Testis (tissue), 2 donors: ENCODE measurements at regions not wholly inside any gene's neighbourhood (a gene's known extent, or its start where the extent isn't known, plus 50 kb on each side); places are given as distances from the start of the nearest gene placed in this dataset.

ENCODE experiments used
- CTCF ChIP-seq, 3 experiments: fragments of 450-650 bp in 2 of 3; fragments of 200-600 bp in 1 of 3; sonication (generic) in 1 of 3; IDR thresholded peaks; one replicate each; pipeline ENCODE4 v1.5.1; 2016 to 2019; ENCODE audit warnings: antibody characterized with exemption in 3 of 3, mild to moderate bottlenecking in 2 of 3, moderate library complexity in 1 of 3
- POLR2A ChIP-seq: fragments of 450-650 bp; IDR thresholded peaks from one replicate; pipeline ENCODE4 v1.6.1; 2017; ENCODE audit warnings: antibody characterized with exemption, mild to moderate bottlenecking, moderate library complexity

- TF ChIP-seq CTCF (IDR thresholded peaks at IDR 0.05) (no peak), POLR2A (no peak)
These were observed 194.0 kb upstream of the PLXNA2 start for GRCh38 chr1:208438112-208438699.
